Cardiac muscle cell (in vitro differentiated cells and primary cell): ENCODE measurements at regions not wholly inside any gene's neighbourhood (a gene's known extent, or its start where the extent isn't known, plus 50 kb on each side); places are given as distances from the start of the nearest gene placed in this dataset.
"Not testable (repeated sequence)": the region's sequence is repeated elsewhere in the genome, so short reads cannot be mapped to it uniquely, and the experiment has no call there.

ENCODE experiments used
- DNase-seq, 2 donors: peaks; one replicate each; pipeline versions ENCODE4 v3.0.0 to v3.0.0-alpha.2; 2010 to 2017; ENCODE audit warnings: low read depth in 1 of 2, low spot score in 1 of 2
- H3K27ac ChIP-seq: fragments of 200-600 bp; sonication (generic); 2 replicates; pipeline ENCODE4 v1.5.1; 2016
- H3K27me3 ChIP-seq: fragments of 200-600 bp; sonication (generic); 2 replicates; pipeline ENCODE4 v1.6.0; 2016; ENCODE audit warnings: control low read depth
- H3K36me3 ChIP-seq: fragments of 200-600 bp; sonication (generic); 2 replicates; pipeline ENCODE4 v1.5.1; 2016; ENCODE audit warnings: control low read depth
- H3K4me1 ChIP-seq: fragments of 200-600 bp; sonication (generic); 2 replicates; pipeline ENCODE4 v1.8.1; 2017; ENCODE audit warnings: low read depth, mild to moderate bottlenecking, mixed run types
- H3K4me3 ChIP-seq: fragments of 200-600 bp; sonication (generic); 2 replicates; pipeline ENCODE4 v1.5.1; 2016; ENCODE audit warnings: mild to moderate bottlenecking
- H3K9me3 ChIP-seq: fragments of 200-600 bp; sonication (generic); 2 replicates; pipeline ENCODE4 v1.5.1; 2017; ENCODE audit warnings: low read depth, mild to moderate bottlenecking, control low read depth
- CTCF ChIP-seq: IDR thresholded peaks from 2 replicates; pipeline ENCODE4 v1.5.1; 2012; ENCODE audit warnings: low read depth, mild to moderate bottlenecking, low read length

DNA sequence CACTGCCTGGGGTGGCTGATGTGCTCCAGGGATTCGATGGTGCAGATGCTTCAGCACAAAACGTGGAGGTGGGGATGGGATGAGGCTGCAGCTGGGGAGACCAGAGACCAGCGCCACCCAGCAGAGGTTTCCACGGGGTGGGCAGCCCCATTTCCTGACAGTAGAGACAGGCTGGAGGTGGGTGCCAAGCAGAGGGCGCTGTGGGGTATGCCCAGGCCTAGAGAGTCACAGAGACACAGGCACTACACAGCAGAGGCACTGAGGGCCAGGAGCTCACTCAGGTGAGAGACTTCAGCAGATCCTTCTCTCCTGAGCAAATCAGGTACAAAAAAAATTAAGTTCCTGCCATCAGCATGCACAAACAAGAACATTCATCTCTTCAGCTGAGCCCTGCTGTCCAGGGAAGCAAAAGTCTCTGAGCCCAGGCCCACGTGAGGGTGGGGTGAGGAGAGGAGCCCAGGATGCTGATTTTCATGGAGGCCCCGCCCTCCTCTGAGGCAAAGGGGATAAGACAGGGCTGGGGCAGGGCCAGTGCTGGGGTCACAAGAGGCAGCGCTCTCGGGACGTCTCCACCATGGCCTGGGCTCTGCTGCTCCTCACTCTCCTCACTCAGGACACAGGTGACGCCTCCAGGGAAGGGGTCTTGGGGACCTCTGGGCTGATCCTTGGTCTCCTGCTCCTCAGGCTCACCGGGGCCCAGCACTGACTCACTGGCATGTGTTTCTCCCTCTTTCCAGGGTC, 53.1 kb downstream of the GGTLC2 start:
- H3K9me3 ChIP-seq: no peaks in the 10 kb centered on the region
- no peak for DNase-seq
- no peaks in the 10 kb centered on the region for H3K27me3 ChIP-seq
- TF ChIP-seq CTCF: no peak
- H3K4me3 ChIP-seq: no peak overlapping the region
- no peaks in the 10 kb centered on the region for H3K4me1 ChIP-seq
- no peak overlapping the region for H3K27ac ChIP-seq
- no peaks in the 10 kb centered on the region for H3K36me3 ChIP-seq

- DNase-seq: no peak
- no peak overlapping the region for H3K27ac ChIP-seq
- H3K4me1 ChIP-seq: no peaks in the 10 kb centered on the region
- H3K9me3 ChIP-seq: no peaks in the 10 kb centered on the region
- H3K27me3 ChIP-seq: no peaks in the 10 kb centered on the region
- no peak overlapping the region for H3K4me3 ChIP-seq
- no peaks in the 10 kb centered on the region for H3K36me3 ChIP-seq
- TF ChIP-seq CTCF: no peak
These were observed 53.9 kb downstream of the GGTLC2 start for GRCh38 chr22:22698263-22698750.

DNA sequence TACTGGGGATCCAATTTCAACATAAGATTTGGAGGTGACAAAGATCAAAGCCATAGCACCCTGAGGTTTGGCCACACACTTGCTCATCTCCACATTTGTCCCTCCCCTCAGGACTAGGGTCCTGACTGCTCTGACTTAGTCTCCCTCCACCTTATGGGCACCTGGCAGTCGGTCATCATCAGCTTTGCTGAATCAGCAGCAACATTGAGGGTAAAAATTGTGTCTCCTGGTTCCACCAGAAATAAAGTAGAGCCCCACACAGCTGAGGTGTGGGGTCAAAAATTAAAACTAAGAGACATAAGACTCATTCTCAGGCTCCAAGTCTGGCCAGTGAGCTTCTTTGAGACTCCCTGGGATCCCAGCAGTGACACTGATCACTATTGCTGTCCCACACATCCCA, 56.2 kb downstream of the GGTLC2 start:
- Histone ChIP-seq H3K4me1 (no peaks in the 10 kb centered on the region), H3K27ac (no peak overlapping the region), H3K27me3 (no peaks in the 10 kb centered on the region), H3K9me3 (no peaks in the 10 kb centered on the region), H3K36me3 (no peaks in the 10 kb centered on the region), H3K4me3 (no peak overlapping the region)
- no peak for TF ChIP-seq CTCF
- DNase-seq: no peak

DNA sequence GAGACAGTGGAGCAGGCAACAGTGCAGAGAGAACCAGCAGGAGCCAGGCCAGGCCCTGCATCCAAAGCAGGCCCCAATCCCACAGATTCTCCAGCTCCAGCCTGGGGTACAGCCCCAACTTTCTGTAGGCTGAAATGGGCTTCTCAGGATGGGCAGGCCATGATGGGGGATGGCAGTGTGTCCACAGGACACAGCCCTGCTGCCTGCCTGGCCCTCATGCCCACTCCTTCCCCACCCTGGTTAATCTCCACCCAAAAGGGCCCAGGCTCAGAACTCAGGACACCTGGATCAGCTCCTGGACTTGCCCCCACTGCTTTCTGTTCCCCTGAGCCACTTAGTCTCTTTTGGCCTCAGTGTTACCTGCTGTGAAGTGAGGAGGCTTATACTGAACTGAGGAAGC, 57.1 kb downstream of the GGTLC2 start:
- not testable (repeated sequence) for H3K27me3 ChIP-seq, H3K4me1 ChIP-seq, H3K36me3 ChIP-seq, H3K27ac ChIP-seq, H3K4me3 ChIP-seq, DNase-seq, H3K9me3 ChIP-seq

DNA sequence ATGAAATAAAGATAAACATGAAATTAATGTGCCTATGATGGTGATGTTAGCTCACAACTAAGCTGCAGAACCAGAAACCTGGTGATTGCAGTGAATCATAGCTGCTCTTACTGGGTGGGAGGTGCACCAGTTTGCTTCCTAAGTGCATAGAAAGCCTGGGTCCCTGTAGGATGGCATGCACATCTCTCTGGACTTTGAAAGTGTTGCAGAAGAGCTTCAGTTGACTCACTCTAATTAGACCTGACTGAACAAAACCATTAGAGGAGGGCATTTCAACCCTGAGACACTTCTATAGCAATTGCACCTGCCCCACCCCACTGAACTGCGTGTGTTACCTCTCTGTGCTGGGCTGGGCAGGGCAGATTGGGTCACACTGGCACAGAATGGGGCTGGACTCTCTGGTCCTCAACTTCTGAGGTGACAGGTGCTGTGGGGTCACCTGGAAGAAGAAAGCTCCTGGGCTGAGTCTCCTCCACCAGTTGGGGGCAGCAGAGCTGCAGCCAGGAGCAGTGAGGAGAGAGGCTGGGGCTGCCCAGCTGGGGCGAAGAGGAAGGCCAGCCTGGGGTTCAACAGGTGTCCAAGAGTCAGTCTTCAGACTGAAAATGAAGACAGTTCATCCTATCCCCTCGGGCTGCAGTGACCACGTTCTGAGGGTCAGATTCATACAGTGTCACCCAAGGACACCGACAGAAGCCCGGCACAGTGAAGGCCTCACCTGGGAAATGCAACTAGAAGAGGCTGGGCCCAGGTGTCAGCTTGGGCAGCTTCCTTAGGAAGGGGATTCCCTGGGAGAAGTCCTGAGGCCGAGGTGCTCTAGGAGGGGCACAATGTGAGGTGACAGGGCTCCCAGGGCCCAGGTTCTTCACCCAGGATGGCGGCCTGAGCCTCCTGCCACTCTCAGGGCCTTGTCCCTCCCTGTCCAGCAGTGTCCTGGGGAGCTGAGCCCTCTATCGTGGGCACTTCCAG, 58.1 kb downstream of the GGTLC2 start:
- TF ChIP-seq CTCF: peak; percentile 44
- Histone ChIP-seq H3K27ac (no peak overlapping the region), H3K4me3 (no peak overlapping the region), H3K36me3 (no peaks in the 10 kb centered on the region), H3K9me3 (no peaks in the 10 kb centered on the region), H3K27me3 (no peaks in the 10 kb centered on the region), H3K4me1 (no peaks in the 10 kb centered on the region)
- no peak for DNase-seq

- H3K9me3 ChIP-seq: no peaks in the 10 kb centered on the region
- H3K4me3 ChIP-seq: no peak overlapping the region
- no peak for DNase-seq
- TF ChIP-seq CTCF: no peak
- H3K36me3 ChIP-seq: no peaks in the 10 kb centered on the region
- H3K4me1 ChIP-seq: no peaks in the 10 kb centered on the region
- H3K27me3 ChIP-seq: no peaks in the 10 kb centered on the region
- H3K27ac ChIP-seq: no peak overlapping the region
These were observed 58.8 kb downstream of the GGTLC2 start for GRCh38 chr22:22703203-22703570.
